ENCODE measurements at regions not wholly inside any gene's neighbourhood (a gene's known extent, or its start where the extent isn't known, plus 50 kb on each side); places are given as distances from the start of the nearest gene placed in this dataset.

GRCh38 chr7:113764401-113765035 is 154.3 kb downstream of the PPP1R3A start:
- Histone ChIP-seq H3K4me1 (ENCODE audit: insufficient read depth, low read length, poor library complexity, severe bottlenecking) (no peaks in the 10 kb centered on the region), H3K4me2 (ENCODE audit: low read depth, low read length, poor library complexity, severe bottlenecking) (no peak overlapping the region), H3K79me2 (ENCODE audit: insufficient read depth, low read length) (no peaks in the 10 kb centered on the region), H2AFZ (ENCODE audit: low read length) (no peak overlapping the region), H3F3A (ENCODE audit: low read depth) (no peaks in the 10 kb centered on the region), H3K36me3 (ENCODE audit: insufficient read depth, low read length) (no peaks in the 10 kb centered on the region), H3K4me3 (ENCODE audit: low read length, poor library complexity, severe bottlenecking) (no peak overlapping the region), H3K9me3 (ENCODE audit: insufficient read depth, low read depth, low read length) (no peaks in the 10 kb centered on the region), H3K27me3 (ENCODE audit: insufficient read depth, low read length, poor library complexity, severe bottlenecking) (no peaks in the 10 kb centered on the region), H3K9ac (ENCODE audit: low read depth, low read length, poor library complexity, severe bottlenecking) (no peak overlapping the region), H3K9me2 (replicated peaks; ENCODE audit: low read depth, low read length) (no peaks in the 10 kb centered on the region), H4K20me1 (ENCODE audit: insufficient read depth, low read length, poor library complexity, severe bottlenecking) (no peaks in the 10 kb centered on the region)
- TF ChIP-seq CTCF (conservative IDR thresholded peaks at IDR 0.05; ENCODE audit: low read length) (no peak), EZH2phosphoT487 (IDR thresholded peaks at IDR 0.05; ENCODE audit: borderline replicate concordance) (no peak)

GRCh38 chr7:113763226-113763625 is 155.6 kb downstream of the PPP1R3A start:
- no peak overlapping the region for H3K9ac ChIP-seq (ENCODE audit: low read depth, low read length, poor library complexity, severe bottlenecking)
- H3K9me3 ChIP-seq (ENCODE audit: insufficient read depth, low read depth, low read length) = no peaks in the 10 kb centered on the region
- H3K27me3 ChIP-seq (ENCODE audit: insufficient read depth, low read length, poor library complexity, severe bottlenecking) = no peaks in the 10 kb centered on the region
- H3K36me3 ChIP-seq (ENCODE audit: insufficient read depth, low read length) = no peaks in the 10 kb centered on the region
- no peaks in the 10 kb centered on the region for H3K79me2 ChIP-seq (ENCODE audit: insufficient read depth, low read length)
- H3K4me3 ChIP-seq (ENCODE audit: low read length, poor library complexity, severe bottlenecking) = no peak overlapping the region
- H3K4me1 ChIP-seq (ENCODE audit: insufficient read depth, low read length, poor library complexity, severe bottlenecking) = no peaks in the 10 kb centered on the region
- H3K4me2 ChIP-seq (ENCODE audit: low read depth, low read length, poor library complexity, severe bottlenecking) = no peak overlapping the region
- TF ChIP-seq EZH2phosphoT487 (IDR thresholded peaks at IDR 0.05; ENCODE audit: borderline replicate concordance) = no peak
- TF ChIP-seq CTCF (conservative IDR thresholded peaks at IDR 0.05; ENCODE audit: low read length) = no peak
- H3F3A ChIP-seq (ENCODE audit: low read depth) = no peaks in the 10 kb centered on the region
- no peaks in the 10 kb centered on the region for H3K9me2 ChIP-seq (replicated peaks; ENCODE audit: low read depth, low read length)
- H2AFZ ChIP-seq (ENCODE audit: low read length) = no peak overlapping the region
- H4K20me1 ChIP-seq (ENCODE audit: insufficient read depth, low read length, poor library complexity, severe bottlenecking) = no peaks in the 10 kb centered on the region

- TF ChIP-seq EZH2phosphoT487 (IDR thresholded peaks at IDR 0.05; ENCODE audit: borderline replicate concordance) = no peak
- no peak for TF ChIP-seq CTCF (conservative IDR thresholded peaks at IDR 0.05; ENCODE audit: low read length)
- no peak overlapping the region for H3K9ac ChIP-seq (ENCODE audit: low read depth, low read length, poor library complexity, severe bottlenecking)
These were observed 162.6 kb downstream of the PPP1R3A start for GRCh38 chr7:113756250-113756649.

More at GRCh38 chr7:113756250-113756649, 162.6 kb downstream of the PPP1R3A start:
- Histone ChIP-seq H3K4me2 (ENCODE audit: low read depth, low read length, poor library complexity, severe bottlenecking) (no peak overlapping the region), H3K36me3 (ENCODE audit: insufficient read depth, low read length) (no peaks in the 10 kb centered on the region), H4K20me1 (ENCODE audit: insufficient read depth, low read length, poor library complexity, severe bottlenecking) (no peaks in the 10 kb centered on the region), H2AFZ (ENCODE audit: low read length) (no peak overlapping the region), H3K4me3 (ENCODE audit: low read length, poor library complexity, severe bottlenecking) (no peak overlapping the region), H3F3A (ENCODE audit: low read depth) (no peaks in the 10 kb centered on the region), H3K9me3 (ENCODE audit: insufficient read depth, low read depth, low read length) (no peaks in the 10 kb centered on the region), H3K79me2 (ENCODE audit: insufficient read depth, low read length) (no peaks in the 10 kb centered on the region), H3K9me2 (replicated peaks; ENCODE audit: low read depth, low read length) (no peaks in the 10 kb centered on the region), H3K27me3 (ENCODE audit: insufficient read depth, low read length, poor library complexity, severe bottlenecking) (no peaks in the 10 kb centered on the region), H3K4me1 (ENCODE audit: insufficient read depth, low read length, poor library complexity, severe bottlenecking) (no peaks in the 10 kb centered on the region)
